GM12878 (cell line): ENCODE measurements at regions not wholly inside any gene's neighbourhood (a gene's known extent, or its start where the extent isn't known, plus 50 kb on each side); places are given as distances from the start of the nearest gene placed in this dataset.

Experiments used
- ATAC-seq: fragments of 200-7000 bp; cut with Tn5 transposase; 3 replicates; pipeline ENCODE4 v1.9.1; 2020; ENCODE audit warnings: mild to moderate bottlenecking, moderate library complexity
- BruUV-seq: library from RNA; stranded (reverse); fragments of 400-500 nt; replicated peaks from 2 replicates; lab custom pipeline; 2021; lab: Mats Ljungman, UMichigan
- CTCF ChIA-PET: fragments of 300-600 bp; sonication (Branson Sonifier 250); formaldehyde crosslinking; extraction: SDS; loops from one replicate; lab custom pipeline; 2021; ENCODE audit warnings: inconsistent platforms; lab: Yijun Ruan, JAX
- POLR2A ChIA-PET: fragments of 350-600 bp; formaldehyde crosslinking; extraction: SDS; loops from one replicate; lab custom pipeline; 2021; ENCODE audit warnings: inconsistent platforms; lab: Charles Lee
- RAD21 ChIA-PET: fragments of 300-600 bp; sonication (Branson Sonifier 250); formaldehyde crosslinking; loops from one replicate; lab custom pipeline; 2023; ENCODE audit warnings: antibody characterized with exemption; ENCODE audit not compliant: unreplicated experiment; lab: Charles Lee
- SMC1A ChIA-PET: fragments of 300-600 bp; sonication (Branson Sonifier 250); formaldehyde crosslinking; loops from one replicate; lab custom pipeline; 2023; ENCODE audit not compliant: unreplicated experiment, uncharacterized antibody; lab: Charles Lee
- DNase-seq: peaks from one replicate; pipeline ENCODE4 v3.0.0-alpha.2; 2011; ENCODE audit warnings: low read depth, low spot score
- FAIRE-seq: peaks from 3 replicates; lab custom pipeline; 2011; peaks lifted over from hg19 to GRCh38; lab: Jason Lieb, UNC
- H2AFZ ChIP-seq: 2 replicates; pipeline ENCODE4 v1.6.0; 2011; ENCODE audit warnings: low read depth, low read length, control low read depth; ENCODE audit not compliant: control insufficient read depth
- H3K27ac ChIP-seq: 2 replicates; pipeline ENCODE4 v1.5.1; 2011; ENCODE audit warnings: control low read depth; ENCODE audit not compliant: control insufficient read depth, insufficient read depth
- H3K27me3 ChIP-seq, 2 experiments: replicated peaks in 1 of 2; 2 replicates each; pipeline versions ENCODE4 v1.6.0 to v1.6.1; 2011; ENCODE audit warnings: low read length in 1 of 2; ENCODE audit not compliant: control insufficient read depth in 2 of 2, insufficient read depth in 2 of 2
- H3K36me3 ChIP-seq, 2 experiments: 2 replicates each; pipeline ENCODE4 v1.5.1; 2011; ENCODE audit warnings: low read length in 1 of 2; ENCODE audit not compliant: control insufficient read depth in 2 of 2, insufficient read depth in 2 of 2
- H3K4me1 ChIP-seq: 2 replicates; pipeline ENCODE4 v1.6.1; 2011; ENCODE audit warnings: mild to moderate bottlenecking, low read length, moderate library complexity, mixed read lengths; ENCODE audit not compliant: control insufficient read depth, insufficient read depth
- H3K4me2 ChIP-seq: 2 replicates; pipeline ENCODE4 v1.6.0; 2011; ENCODE audit warnings: control low read depth; ENCODE audit not compliant: control insufficient read depth, insufficient read depth
- H3K4me3 ChIP-seq: fragments of 200-600 bp; sonication (generic); 2 replicates; pipeline ENCODE4 v1.5.1; 2016
- H3K79me2 ChIP-seq: 2 replicates; pipeline ENCODE4 v1.6.0; 2011; ENCODE audit warnings: low read length; ENCODE audit not compliant: control insufficient read depth, insufficient read depth
- H3K9ac ChIP-seq: 2 replicates; pipeline ENCODE4 v1.8.0; 2011; ENCODE audit warnings: low read length, control low read depth, mixed read lengths; ENCODE audit not compliant: control insufficient read depth, insufficient read depth
- H3K9me3 ChIP-seq: replicated peaks from 3 replicates; pipeline ENCODE4 v1.5.1; 2011; ENCODE audit warnings: mild to moderate bottlenecking, low read length; ENCODE audit not compliant: control insufficient read depth, insufficient read depth
- H4K20me1 ChIP-seq: 2 replicates; pipeline ENCODE4 v1.6.0; 2011; ENCODE audit not compliant: control insufficient read depth, insufficient read depth
- BCL3 ChIP-seq: IDR thresholded peaks from 2 replicates; pipeline ENCODE4 v1.6.1; 2011; ENCODE audit warnings: borderline replicate concordance, low read depth, mild to moderate bottlenecking, moderate library complexity, low read length; ENCODE audit not compliant: insufficient read depth, poor library complexity, severe bottlenecking
- FOXK2 ChIP-seq: fragments of 450-650 bp; IDR thresholded peaks from 2 replicates; pipeline ENCODE4 v1.6.1; 2017; ENCODE audit warnings: mild to moderate bottlenecking, moderate library complexity
- GABPA ChIP-seq: IDR thresholded peaks from 2 replicates; pipeline ENCODE4 v1.6.1; 2014; ENCODE audit warnings: antibody characterized with exemption, low read depth, mild to moderate bottlenecking, inconsistent platforms
- HCFC1 ChIP-seq: fragments of 150-350 bp; IDR thresholded peaks from 2 replicates; pipeline ENCODE4 v1.6.1; 2014; ENCODE audit warnings: low read length
- LARP7 ChIP-seq: fragments of 450-650 bp; IDR thresholded peaks from 2 replicates; pipeline ENCODE4 v1.6.1; 2017; ENCODE audit warnings: mild to moderate bottlenecking
- MLLT1 ChIP-seq: fragments of 450-650 bp; IDR thresholded peaks from 2 replicates; pipeline ENCODE4 v1.6.1; 2016; ENCODE audit warnings: mild to moderate bottlenecking
- NFYB ChIP-seq: IDR thresholded peaks from 2 replicates; pipeline ENCODE4 v1.6.1; 2011; ENCODE audit warnings: low read depth, mild to moderate bottlenecking, low read length, improper control_type of control experiment, moderate library complexity; ENCODE audit not compliant: insufficient read depth
- NRF1 ChIP-seq: conservative IDR thresholded peaks from 2 replicates; pipeline ENCODE4 v1.6.1; 2011; ENCODE audit warnings: mild to moderate bottlenecking, low read depth, low read length, improper control_type of control experiment
- PBX3 ChIP-seq: IDR thresholded peaks from 2 replicates; pipeline ENCODE4 v1.6.1; 2011; ENCODE audit warnings: mild to moderate bottlenecking, low read depth, low read length, moderate library complexity; ENCODE audit not compliant: insufficient replicate concordance
- RELA ChIP-seq: fragments of 450-650 bp; IDR thresholded peaks from 2 replicates; pipeline ENCODE4 v1.8.0; 2014; ENCODE audit warnings: borderline replicate concordance; ENCODE audit not compliant: partially characterized antibody
- STAT1 ChIP-seq: fragments of 450-650 bp; conservative IDR thresholded peaks from 2 replicates; pipeline ENCODE4 v1.6.1; 2014; ENCODE audit warnings: antibody characterized with exemption, mild to moderate bottlenecking
- TCF12 ChIP-seq: IDR thresholded peaks from 2 replicates; pipeline ENCODE4 v1.6.1; 2011; ENCODE audit warnings: low read depth, mild to moderate bottlenecking, low read length
- TCF3 ChIP-seq: IDR thresholded peaks from 2 replicates; pipeline ENCODE4 v1.6.1; 2012; ENCODE audit warnings: low read depth, mild to moderate bottlenecking, low read length, borderline replicate concordance; ENCODE audit not compliant: insufficient read depth
- ZBTB11 ChIP-seq: fragments of 450-650 bp; formaldehyde crosslinking; IDR thresholded peaks from 2 replicates; pipeline ENCODE4 v1.5.0; 2022; ENCODE audit warnings: mild to moderate bottlenecking, missing genetic modification characterization
- WGBS: methylation state at CpG from one replicate; pipeline ENCODE4 v1.1.6; 2016; ENCODE audit warnings: low lambda C conversion rate; ENCODE audit not compliant: insufficient replicate concordance, insufficient coverage; ENCODE audit errors: missing lambda C conversion rate; 5-methylcytosine and 5-hydroxymethylcytosine counted together
- in situ Hi-C: fragments of 300-500 bp; cut with MboI; formaldehyde crosslinking; loops from 9 replicates; pipeline ENCODE4 v1.14.3; 2018; ENCODE audit warnings: mixed read lengths
- intact Hi-C: fragments of 100-400 bp; cut with micrococcal nuclease; formaldehyde crosslinking; loops from one replicate; pipeline ENCODE4 v1.14.2; 2022; ENCODE audit not compliant: unreplicated experiment

- TF ChIP-seq NFYB, result no peak
These were observed 89.5 kb upstream of the OTX2 start (continued) for GRCh38 chr14:56899829-56900228.

GRCh38 chr14:56896922-56897321 is 86.6 kb upstream of the OTX2 start:
- ATAC-seq (no peak), DNase-seq (no peak), FAIRE-seq (no peak)
- no peaks in the 10 kb centered on the region for H3K79me2 ChIP-seq
- intact Hi-C loops (no loop called here), in situ Hi-C loops (no loop called here)
- H3K27me3 ChIP-seq, result no peaks in the 10 kb centered on the region; a peak in 2 of 4 replicates
- POLR2A ChIA-PET, result interaction anchor here (0.6 kb wide), 1 partner anchor 762 kb away, joined by 4 read pairs; no protein-coding TSS in a partner anchor
- no peaks in the 10 kb centered on the region for H3K9me3 ChIP-seq
- H3K9ac ChIP-seq, result no peak overlapping the region
- no TSS peak for BruUV-seq
- H3K36me3 ChIP-seq, result no peaks in the 10 kb centered on the region
- CTCF ChIA-PET, result interaction anchor here (0.7 kb wide), 1 partner anchor 556 kb away, joined by 3 read pairs; no protein-coding TSS in a partner anchor
- H3K4me3 ChIP-seq, result no peak overlapping the region
- no peak overlapping the region for H2AFZ ChIP-seq
- RAD21 ChIA-PET, result no interaction called here
- 15% methylated on average over 6 of the region's 6 CpGs for WGBS
- H4K20me1 ChIP-seq, result no peaks in the 10 kb centered on the region
- SMC1A ChIA-PET, result interaction anchor here (0.6 kb wide), 1 partner anchor 10 kb away, joined by 4 read pairs; no protein-coding TSS in a partner anchor
- no peaks in the 10 kb centered on the region for H3K4me1 ChIP-seq
- H3K27ac ChIP-seq, result no peak overlapping the region
- H3K4me2 ChIP-seq, result no peak overlapping the region
- no peak for TF ChIP-seq HCFC1
- no peak for TF ChIP-seq ZBTB11 (CRISPR knock-in tag)
- no peak for TF ChIP-seq BCL3
- no peak for TF ChIP-seq RELA
- no peak for TF ChIP-seq TCF12
- TF ChIP-seq GABPA, result no peak
- no peak for TF ChIP-seq TCF3
- TF ChIP-seq NRF1, result no peak
- TF ChIP-seq PBX3, result no peak
- TF ChIP-seq LARP7, result no peak
- no peak for TF ChIP-seq MLLT1
- TF ChIP-seq FOXK2, result no peak
- TF ChIP-seq STAT1, result no peak
